ENCODE measurements at regions not wholly inside any gene's neighbourhood (a gene's known extent, or its start where the extent isn't known, plus 50 kb on each side); places are given as distances from the start of the nearest gene placed in this dataset.

DNA sequence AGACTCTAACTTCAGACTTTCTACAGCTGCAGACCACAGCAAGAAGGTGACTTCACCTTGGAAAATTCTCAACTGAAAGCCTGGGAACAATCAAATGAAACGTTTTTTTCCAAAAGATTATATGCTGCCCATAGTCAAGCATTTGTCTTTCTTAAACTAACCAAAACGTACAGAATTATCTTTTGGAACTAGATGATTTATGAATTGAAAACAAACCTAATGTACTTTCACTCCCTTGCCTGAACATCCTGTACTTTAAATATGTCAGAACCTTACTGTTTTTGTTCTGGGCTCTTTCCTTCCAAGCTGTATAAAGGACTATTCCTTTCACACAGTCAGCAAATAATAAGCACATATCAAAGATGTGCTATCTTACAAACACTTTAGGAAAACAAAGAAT lies 62.4 kb upstream of the TNFAIP3 start (continued):
- TF ChIP-seq, protein P1, sequence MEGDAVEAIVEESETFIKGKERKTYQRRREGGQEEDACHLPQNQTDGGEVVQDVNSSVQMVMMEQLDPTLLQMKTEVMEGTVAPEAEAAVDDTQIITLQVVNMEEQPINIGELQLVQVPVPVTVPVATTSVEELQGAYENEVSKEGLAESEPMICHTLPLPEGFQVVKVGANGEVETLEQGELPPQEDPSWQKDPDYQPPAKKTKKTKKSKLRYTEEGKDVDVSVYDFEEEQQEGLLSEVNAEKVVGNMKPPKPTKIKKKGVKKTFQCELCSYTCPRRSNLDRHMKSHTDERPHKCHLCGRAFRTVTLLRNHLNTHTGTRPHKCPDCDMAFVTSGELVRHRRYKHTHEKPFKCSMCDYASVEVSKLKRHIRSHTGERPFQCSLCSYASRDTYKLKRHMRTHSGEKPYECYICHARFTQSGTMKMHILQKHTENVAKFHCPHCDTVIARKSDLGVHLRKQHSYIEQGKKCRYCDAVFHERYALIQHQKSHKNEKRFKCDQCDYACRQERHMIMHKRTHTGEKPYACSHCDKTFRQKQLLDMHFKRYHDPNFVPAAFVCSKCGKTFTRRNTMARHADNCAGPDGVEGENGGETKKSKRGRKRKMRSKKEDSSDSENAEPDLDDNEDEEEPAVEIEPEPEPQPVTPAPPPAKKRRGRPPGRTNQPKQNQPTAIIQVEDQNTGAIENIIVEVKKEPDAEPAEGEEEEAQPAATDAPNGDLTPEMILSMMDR (IDR thresholded peaks at IDR 0.05): no peak
- no peak for TF ChIP-seq TCF12 (IDR thresholded peaks at IDR 0.05)
- TF ChIP-seq GATA2 (CRISPR knock-in tag; IDR thresholded peaks at IDR 0.05): no peak
- no peak for TF ChIP-seq MEF2A (IDR thresholded peaks at IDR 0.05; ENCODE audit: borderline replicate concordance, low read depth)
- no peak for TF ChIP-seq RAD21 (IDR thresholded peaks at IDR 0.05; ENCODE audit: low read length)
- TF ChIP-seq FOXJ3 (CRISPR knock-in tag; IDR thresholded peaks at IDR 0.05): no peak
- no peak for TF ChIP-seq TAF1 (IDR thresholded peaks at IDR 0.05; ENCODE audit: borderline replicate concordance, low read depth, low read length)
- TF ChIP-seq SIN3A (IDR thresholded peaks at IDR 0.05; ENCODE audit: borderline replicate concordance, low read depth, low read length): no peak
- no peak for TF ChIP-seq TEAD4 (IDR thresholded peaks at IDR 0.05; ENCODE audit: borderline replicate concordance, insufficient read depth)

DNA sequence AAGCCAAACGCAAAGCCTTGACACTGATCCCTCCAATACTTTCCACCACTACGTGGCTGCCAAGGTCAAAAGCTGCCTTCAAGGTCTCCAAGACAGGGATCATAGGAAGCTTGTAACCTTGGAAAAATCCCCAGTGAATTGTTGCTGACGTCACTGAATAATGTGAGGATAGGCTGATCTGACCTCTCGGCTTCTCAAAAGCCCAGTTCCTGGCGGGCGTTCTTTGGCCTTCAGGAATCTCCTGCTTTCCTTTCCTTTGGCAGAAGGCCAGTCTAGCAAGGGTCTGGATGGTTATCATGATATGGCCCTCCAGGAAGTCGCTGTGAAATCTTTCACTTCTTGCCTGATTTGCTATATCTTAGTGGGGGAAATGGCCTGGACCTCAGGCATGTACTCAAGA lies 61.4 kb upstream of the TNFAIP3 start:
- H3K27ac ChIP-seq (ENCODE audit: low read depth in 2 of 2, low read length in 1 of 2): no peak overlapping the region
- CTCF ChIA-PET: no interaction called here

More for the DNA sequence above, 61.4 kb upstream of the TNFAIP3 start:
- H3K9me3 ChIP-seq: no peaks in the 10 kb centered on the region
- no peaks in the 10 kb centered on the region for H4K20me1 ChIP-seq (ENCODE audit: insufficient read depth)
- H3K79me2 ChIP-seq (ENCODE audit: insufficient read depth): no peaks in the 10 kb centered on the region
- H3K4me2 ChIP-seq: no peak overlapping the region
- POLR2A ChIA-PET: no interaction called here
- no peaks in the 10 kb centered on the region for H3K9me2 ChIP-seq
- no peak for TF ChIP-seq GABPA (IDR thresholded peaks at IDR 0.05; ENCODE audit: low read depth)
- TF ChIP-seq, protein P2, sequence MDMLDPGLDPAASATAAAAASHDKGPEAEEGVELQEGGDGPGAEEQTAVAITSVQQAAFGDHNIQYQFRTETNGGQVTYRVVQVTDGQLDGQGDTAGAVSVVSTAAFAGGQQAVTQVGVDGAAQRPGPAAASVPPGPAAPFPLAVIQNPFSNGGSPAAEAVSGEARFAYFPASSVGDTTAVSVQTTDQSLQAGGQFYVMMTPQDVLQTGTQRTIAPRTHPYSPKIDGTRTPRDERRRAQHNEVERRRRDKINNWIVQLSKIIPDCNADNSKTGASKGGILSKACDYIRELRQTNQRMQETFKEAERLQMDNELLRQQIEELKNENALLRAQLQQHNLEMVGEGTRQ (IDR thresholded peaks at IDR 0.05; ENCODE audit: borderline replicate concordance, low read depth, low read length): no peak
- TF ChIP-seq, protein P3, sequence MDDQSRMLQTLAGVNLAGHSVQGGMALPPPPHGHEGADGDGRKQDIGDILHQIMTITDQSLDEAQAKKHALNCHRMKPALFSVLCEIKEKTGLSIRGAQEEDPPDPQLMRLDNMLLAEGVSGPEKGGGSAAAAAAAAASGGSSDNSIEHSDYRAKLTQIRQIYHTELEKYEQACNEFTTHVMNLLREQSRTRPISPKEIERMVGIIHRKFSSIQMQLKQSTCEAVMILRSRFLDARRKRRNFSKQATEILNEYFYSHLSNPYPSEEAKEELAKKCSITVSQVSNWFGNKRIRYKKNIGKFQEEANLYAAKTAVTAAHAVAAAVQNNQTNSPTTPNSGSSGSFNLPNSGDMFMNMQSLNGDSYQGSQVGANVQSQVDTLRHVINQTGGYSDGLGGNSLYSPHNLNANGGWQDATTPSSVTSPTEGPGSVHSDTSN (IDR thresholded peaks at IDR 0.05): no peak
- TF ChIP-seq, protein P4, sequence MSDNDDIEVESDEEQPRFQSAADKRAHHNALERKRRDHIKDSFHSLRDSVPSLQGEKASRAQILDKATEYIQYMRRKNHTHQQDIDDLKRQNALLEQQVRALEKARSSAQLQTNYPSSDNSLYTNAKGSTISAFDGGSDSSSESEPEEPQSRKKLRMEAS (IDR thresholded peaks at IDR 0.05; ENCODE audit: low read depth): no peak
- H2AFZ ChIP-seq (ENCODE audit: low read depth): no peak overlapping the region
- H3K27me3 ChIP-seq (ENCODE audit: insufficient read depth): no peaks in the 10 kb centered on the region
- H3K4me1 ChIP-seq (ENCODE audit: control insufficient read depth in 1 of 2, insufficient read depth in 2 of 2, low read depth in 1 of 2, low read length in 1 of 2): no peaks in the 10 kb centered on the region
- no peaks in the 10 kb centered on the region for H3F3A ChIP-seq (replicated peaks; ENCODE audit: insufficient read depth)
- no peak overlapping the region for H3K4me3 ChIP-seq (ENCODE audit: low read depth in 2 of 2, low read length in 1 of 2)
- H3K9ac ChIP-seq: no peak overlapping the region
- no peaks in the 10 kb centered on the region for H3K36me3 ChIP-seq (replicated peaks in 1 of 2; ENCODE audit: control insufficient read depth in 1 of 2, insufficient read depth in 2 of 2, low read length in 1 of 2)
- no peak for DNase-seq
- 18% methylated on average over 7 of the region's 7 CpGs for WGBS (ENCODE audit: low lambda C conversion rate)

Measured in SK-N-SH (cell line).